ENCODE measurements at regions not wholly inside any gene's neighbourhood (a gene's known extent, or its start where the extent isn't known, plus 50 kb on each side); places are given as distances from the start of the nearest gene placed in this dataset.

DNA sequence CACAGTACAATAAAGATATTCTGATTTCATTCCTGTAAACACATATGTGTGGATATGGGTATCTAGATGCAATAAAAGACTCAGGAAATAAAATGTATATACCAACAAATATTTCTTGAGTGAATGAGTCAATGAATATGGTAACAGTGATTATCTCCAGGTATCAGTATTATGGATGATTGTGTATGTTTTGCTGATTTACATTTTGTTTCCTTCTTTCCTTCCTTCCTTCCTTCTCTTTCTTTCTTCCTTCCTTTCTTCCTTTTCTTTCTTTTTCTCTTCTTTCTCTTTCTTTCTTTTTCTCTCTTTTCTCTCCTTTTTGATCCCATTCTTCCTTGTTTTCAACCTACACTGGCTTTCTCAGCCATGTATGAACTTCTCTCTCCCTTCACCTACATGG is 85.3 kb upstream of the DLX6 start:
- TF ChIP-seq POLR2AphosphoS5 (IDR thresholded peaks at IDR 0.05; ENCODE audit: borderline replicate concordance, low read depth, low read length): no peak
- no peak for TF ChIP-seq EZH2 (IDR thresholded peaks at IDR 0.05)

Data from SK-N-MC (cell line).